Panc1 (cell line): ENCODE measurements at regions not wholly inside any gene's neighbourhood (a gene's known extent, or its start where the extent isn't known, plus 50 kb on each side); places are given as distances from the start of the nearest gene placed in this dataset.

Source experiments
- ATAC-seq: fragments of 200-7000 bp; cut with Tn5 transposase; 2 replicates; pipeline ENCODE4 v1.9.1; 2020; ENCODE audit warnings: mild to moderate bottlenecking, moderate library complexity
- BruUV-seq: library from RNA; stranded (reverse); fragments of 400-500 nt; replicated peaks from 2 replicates; lab custom pipeline; 2021; lab: Mats Ljungman, UMichigan
- CTCF ChIA-PET: fragments of 300-600 bp; sonication (Branson Sonifier 250); formaldehyde crosslinking; loops from one replicate; lab custom pipeline; 2022; ENCODE audit warnings: antibody characterized with exemption; lab: Charles Lee
- POLR2A ChIA-PET: fragments of 300-600 bp; sonication (Branson Sonifier 250); formaldehyde crosslinking; loops from one replicate; lab custom pipeline; 2022; ENCODE audit warnings: antibody characterized with exemption; lab: Charles Lee
- DNase-seq: peaks from one replicate; pipeline ENCODE4 v3.0.0-alpha.2; 2010; ENCODE audit warnings: low read depth, low spot score
- H3K27ac ChIP-seq: 2 replicates; pipeline ENCODE4 v1.5.1; 2011; ENCODE audit warnings: mild to moderate bottlenecking, low read length, inconsistent platforms
- H3K27me3 ChIP-seq: fragments of 200-500 bp; sonication (Bioruptor generic); 2 replicates; pipeline ENCODE4 v1.6.0; 2014; ENCODE audit warnings: low read length, inconsistent platforms; ENCODE audit not compliant: control insufficient read depth, insufficient read depth
- H3K36me3 ChIP-seq: fragments of 200-500 bp; sonication (Bioruptor generic); 2 replicates; pipeline ENCODE4 v1.5.1; 2014; ENCODE audit warnings: inconsistent platforms, mild to moderate bottlenecking, low read length, moderate library complexity; ENCODE audit not compliant: control insufficient read depth, insufficient read depth
- H3K4me1 ChIP-seq: 2 replicates; pipeline ENCODE4 v1.5.1; 2011; ENCODE audit warnings: inconsistent platforms, mild to moderate bottlenecking, low read length, moderate library complexity; ENCODE audit not compliant: control insufficient read depth, insufficient read depth
- H3K4me3 ChIP-seq, 2 experiments: 2 replicates each; pipeline ENCODE4 v1.5.1; 2011 to 2012; ENCODE audit warnings: low read depth in 2 of 2, low read length in 2 of 2, mild to moderate bottlenecking in 2 of 2, inconsistent platforms in 1 of 2, moderate library complexity in 1 of 2
- H3K9me3 ChIP-seq: fragments of 200-500 bp; sonication (Bioruptor generic); 2 replicates; pipeline ENCODE4 v1.5.1; 2014; ENCODE audit warnings: low read depth, mild to moderate bottlenecking, inconsistent platforms, low read length, moderate library complexity; ENCODE audit not compliant: control insufficient read depth, insufficient read depth
- POLR2AphosphoS5 ChIP-seq: IDR thresholded peaks from 2 replicates; pipeline ENCODE4 v1.6.1; 2012; ENCODE audit warnings: mild to moderate bottlenecking, low read depth, low read length, moderate library complexity
- SIN3A ChIP-seq: IDR thresholded peaks from 2 replicates; pipeline ENCODE4 v1.6.1; 2012; ENCODE audit warnings: low read depth, mild to moderate bottlenecking, low read length, moderate library complexity, borderline replicate concordance; ENCODE audit not compliant: insufficient read depth
- TCF7L2 ChIP-seq: IDR thresholded peaks from 2 replicates; pipeline ENCODE4 v1.6.1; 2011; ENCODE audit warnings: mild to moderate bottlenecking, low read depth, low read length, inconsistent platforms
- in situ Hi-C: cut with HindIII; loops from 2 replicates; pipeline ENCODE4 v1.10.0; 2016; ENCODE audit warnings: low sequenced_read_pairs, low pct_unique_long_range_greater_than_20kb
- intact Hi-C: fragments of 100-400 bp; cut with micrococcal nuclease; formaldehyde crosslinking; loops from one replicate; pipeline ENCODE4 v1.10.0; 2022; ENCODE audit not compliant: unreplicated experiment
- TF ChIP-seq, protein P1 (sequence below): fragments of 450-650 bp; IDR thresholded peaks from 2 replicates; pipeline ENCODE4 v1.5.1; 2017; ENCODE audit warnings: mild to moderate bottlenecking
- TF ChIP-seq, protein P2 (sequence below), 2 experiments: IDR thresholded peaks; 2 replicates each; pipeline ENCODE4 v1.6.1; 2011 to 2012; ENCODE audit warnings: low read depth in 2 of 2, control low read depth in 1 of 2, low read length in 1 of 2, mild to moderate bottlenecking in 1 of 2, moderate library complexity in 1 of 2; ENCODE audit not compliant: insufficient read depth in 1 of 2

DNA sequence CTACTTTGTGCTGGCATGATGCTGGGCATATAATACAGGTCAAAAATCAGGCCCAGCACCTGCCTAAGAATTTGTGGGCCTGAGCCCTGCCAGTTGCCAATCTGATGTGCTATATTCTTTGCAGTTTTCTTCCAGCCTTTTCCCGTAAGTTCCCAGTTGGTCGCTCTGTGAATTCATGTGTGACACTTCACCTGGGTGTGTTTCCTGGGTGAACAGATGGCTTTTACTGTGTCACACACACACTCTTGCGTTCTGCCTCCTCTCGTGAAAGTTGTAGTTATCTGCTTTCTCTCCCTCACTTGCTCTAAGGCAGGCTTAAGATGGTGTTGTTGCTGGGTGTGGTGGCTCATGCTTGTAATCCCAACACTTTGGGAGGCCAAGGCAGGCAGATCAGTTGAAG is 153.5 kb upstream of the DMRT1 start:
- TF ChIP-seq POLR2AphosphoS5 (no peak), SIN3A (no peak), TCF7L2 (no peak)
- TF ChIP-seq, protein P1, sequence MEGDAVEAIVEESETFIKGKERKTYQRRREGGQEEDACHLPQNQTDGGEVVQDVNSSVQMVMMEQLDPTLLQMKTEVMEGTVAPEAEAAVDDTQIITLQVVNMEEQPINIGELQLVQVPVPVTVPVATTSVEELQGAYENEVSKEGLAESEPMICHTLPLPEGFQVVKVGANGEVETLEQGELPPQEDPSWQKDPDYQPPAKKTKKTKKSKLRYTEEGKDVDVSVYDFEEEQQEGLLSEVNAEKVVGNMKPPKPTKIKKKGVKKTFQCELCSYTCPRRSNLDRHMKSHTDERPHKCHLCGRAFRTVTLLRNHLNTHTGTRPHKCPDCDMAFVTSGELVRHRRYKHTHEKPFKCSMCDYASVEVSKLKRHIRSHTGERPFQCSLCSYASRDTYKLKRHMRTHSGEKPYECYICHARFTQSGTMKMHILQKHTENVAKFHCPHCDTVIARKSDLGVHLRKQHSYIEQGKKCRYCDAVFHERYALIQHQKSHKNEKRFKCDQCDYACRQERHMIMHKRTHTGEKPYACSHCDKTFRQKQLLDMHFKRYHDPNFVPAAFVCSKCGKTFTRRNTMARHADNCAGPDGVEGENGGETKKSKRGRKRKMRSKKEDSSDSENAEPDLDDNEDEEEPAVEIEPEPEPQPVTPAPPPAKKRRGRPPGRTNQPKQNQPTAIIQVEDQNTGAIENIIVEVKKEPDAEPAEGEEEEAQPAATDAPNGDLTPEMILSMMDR = no peak
- TF ChIP-seq, protein P2, sequence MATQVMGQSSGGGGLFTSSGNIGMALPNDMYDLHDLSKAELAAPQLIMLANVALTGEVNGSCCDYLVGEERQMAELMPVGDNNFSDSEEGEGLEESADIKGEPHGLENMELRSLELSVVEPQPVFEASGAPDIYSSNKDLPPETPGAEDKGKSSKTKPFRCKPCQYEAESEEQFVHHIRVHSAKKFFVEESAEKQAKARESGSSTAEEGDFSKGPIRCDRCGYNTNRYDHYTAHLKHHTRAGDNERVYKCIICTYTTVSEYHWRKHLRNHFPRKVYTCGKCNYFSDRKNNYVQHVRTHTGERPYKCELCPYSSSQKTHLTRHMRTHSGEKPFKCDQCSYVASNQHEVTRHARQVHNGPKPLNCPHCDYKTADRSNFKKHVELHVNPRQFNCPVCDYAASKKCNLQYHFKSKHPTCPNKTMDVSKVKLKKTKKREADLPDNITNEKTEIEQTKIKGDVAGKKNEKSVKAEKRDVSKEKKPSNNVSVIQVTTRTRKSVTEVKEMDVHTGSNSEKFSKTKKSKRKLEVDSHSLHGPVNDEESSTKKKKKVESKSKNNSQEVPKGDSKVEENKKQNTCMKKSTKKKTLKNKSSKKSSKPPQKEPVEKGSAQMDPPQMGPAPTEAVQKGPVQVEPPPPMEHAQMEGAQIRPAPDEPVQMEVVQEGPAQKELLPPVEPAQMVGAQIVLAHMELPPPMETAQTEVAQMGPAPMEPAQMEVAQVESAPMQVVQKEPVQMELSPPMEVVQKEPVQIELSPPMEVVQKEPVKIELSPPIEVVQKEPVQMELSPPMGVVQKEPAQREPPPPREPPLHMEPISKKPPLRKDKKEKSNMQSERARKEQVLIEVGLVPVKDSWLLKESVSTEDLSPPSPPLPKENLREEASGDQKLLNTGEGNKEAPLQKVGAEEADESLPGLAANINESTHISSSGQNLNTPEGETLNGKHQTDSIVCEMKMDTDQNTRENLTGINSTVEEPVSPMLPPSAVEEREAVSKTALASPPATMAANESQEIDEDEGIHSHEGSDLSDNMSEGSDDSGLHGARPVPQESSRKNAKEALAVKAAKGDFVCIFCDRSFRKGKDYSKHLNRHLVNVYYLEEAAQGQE (IDR thresholded peaks at IDR 0.05; ENCODE audit: insufficient read depth in 1 of 2, low read depth in 2 of 2, low read length in 1 of 2) = no peak
- DNase-seq (no peak), ATAC-seq (no peak)
- in situ Hi-C loops (no loop called here), intact Hi-C loops (no loop called here)
- no TSS peak for BruUV-seq
- Histone ChIP-seq H3K36me3 (no peaks in the 10 kb centered on the region), H3K4me3 (no peak overlapping the region), H3K27me3 (no peaks in the 10 kb centered on the region), H3K27ac (no peak overlapping the region), H3K9me3 (no peaks in the 10 kb centered on the region), H3K4me1 (no peaks in the 10 kb centered on the region)
- POLR2A ChIA-PET = no interaction called here
- CTCF ChIA-PET = no interaction called here

DNA sequence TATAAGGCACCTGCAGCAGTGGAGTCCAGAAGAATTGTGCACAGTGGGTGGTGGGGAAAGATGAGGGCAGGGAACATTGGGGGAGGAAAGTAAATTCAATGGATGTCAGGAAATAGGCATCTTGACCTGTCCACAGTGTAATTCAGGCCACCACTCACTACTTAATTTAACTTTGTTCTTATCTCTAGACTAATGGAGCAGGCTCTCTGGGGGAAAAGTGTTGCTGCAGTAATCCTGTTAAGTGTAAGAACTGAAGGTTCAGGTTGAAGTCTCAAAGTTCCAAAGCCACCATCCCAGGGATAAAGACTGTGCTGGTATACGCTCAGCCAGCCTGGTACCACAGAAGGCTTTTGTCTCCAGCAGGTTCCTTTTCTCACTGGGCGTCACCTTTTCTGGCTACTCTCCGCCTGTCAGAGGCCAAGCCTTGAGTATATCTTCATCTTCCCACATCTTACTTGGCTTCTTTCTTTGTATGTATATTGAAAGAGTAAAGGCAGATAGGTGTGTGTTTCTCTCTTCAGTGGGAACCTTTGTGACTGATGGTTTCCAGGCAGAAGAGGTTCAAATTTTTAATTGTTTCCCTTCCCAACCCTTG is 150.9 kb upstream of the DMRT1 start:
- intact Hi-C loops = no loop called here
- CTCF ChIA-PET = no interaction called here

More for the DNA sequence above, 150.9 kb upstream of the DMRT1 start:
- peaks cover 4% of the 10 kb centered on the region for H3K4me1 ChIP-seq
- in situ Hi-C loops = no loop called here
- H3K27ac ChIP-seq = no peak overlapping the region
- no peak overlapping the region for H3K4me3 ChIP-seq
- DNase-seq (no peak), ATAC-seq (no peak)
- POLR2A ChIA-PET = no interaction called here
- H3K36me3 ChIP-seq = no peaks in the 10 kb centered on the region
- BruUV-seq = no TSS peak
- H3K9me3 ChIP-seq = no peaks in the 10 kb centered on the region
- no peaks in the 10 kb centered on the region for H3K27me3 ChIP-seq
- no peak for TF ChIP-seq SIN3A
- TF ChIP-seq POLR2AphosphoS5 = no peak
- TF ChIP-seq, protein P2 (IDR thresholded peaks at IDR 0.05; ENCODE audit: insufficient read depth in 1 of 2, low read depth in 2 of 2, low read length in 1 of 2) = no peak
- TF ChIP-seq, protein P1 = no peak
- no peak for TF ChIP-seq TCF7L2
